Naive thymus-derived CD4-positive, alpha-beta T cell (primary cell): ENCODE measurements at regions not wholly inside any gene's neighbourhood (a gene's known extent, or its start where the extent isn't known, plus 50 kb on each side); places are given as distances from the start of the nearest gene placed in this dataset.

Experiments
- ATAC-seq: fragments of 150-1000 bp; cut with Tn5 transposase; 2 replicates; pipeline ENCODE4 v1.10.0; 2021; ENCODE audit warnings: mild to moderate bottlenecking, moderate library complexity
- CTCF ChIA-PET: fragments of 350-600 bp; sonication (Branson Sonifier 250); formaldehyde crosslinking; loops from one replicate; lab custom pipeline; 2021; ENCODE audit warnings: antibody characterized with exemption; lab: Charles Lee
- POLR2A ChIA-PET: fragments of 350-600 bp; sonication (Branson Sonifier 250); formaldehyde crosslinking; loops from one replicate; lab custom pipeline; 2021; ENCODE audit warnings: antibody characterized with exemption, inconsistent platforms; lab: Charles Lee
- DNase-seq, 9 donors: peaks; one replicate each; pipeline versions ENCODE4 v3.0.0 to v3.0.0-alpha.2; 2020 to 2022; ENCODE audit warnings: mixed read lengths in 1 of 9
- H3K27ac ChIP-seq: one replicate; pipeline ENCODE4 v1.7.0; 2013; ENCODE audit warnings: mild to moderate bottlenecking, low read depth, low read length, moderate library complexity
- H3K27me3 ChIP-seq, 2 donors: one replicate each; pipeline ENCODE4 v1.7.0; 2013; ENCODE audit warnings: low read length in 2 of 2, mild to moderate bottlenecking in 2 of 2, moderate library complexity in 2 of 2; ENCODE audit not compliant: control insufficient read depth in 2 of 2, insufficient read depth in 2 of 2
- H3K36me3 ChIP-seq, 3 experiments: 1 replicate in 2 of 3; 2 replicates in 1 of 3; pipeline ENCODE4 v1.7.0; 2013; ENCODE audit warnings: low read length in 3 of 3, mild to moderate bottlenecking in 3 of 3, moderate library complexity in 1 of 3; ENCODE audit not compliant: insufficient read depth in 3 of 3, control insufficient read depth in 2 of 3
- H3K4me1 ChIP-seq, 2 donors: one replicate each; pipeline ENCODE4 v1.7.0; 2013; ENCODE audit warnings: low read length in 2 of 2, mild to moderate bottlenecking in 2 of 2, moderate library complexity in 1 of 2; ENCODE audit not compliant: control insufficient read depth in 2 of 2, insufficient read depth in 2 of 2
- H3K4me3 ChIP-seq: 2 replicates; pipeline ENCODE4 v1.7.0; 2013; ENCODE audit warnings: mild to moderate bottlenecking, low read length
- H3K9me3 ChIP-seq, 3 experiments: 1 replicate in 2 of 3; 2 replicates in 1 of 3; pipeline ENCODE4 v1.7.0; 2013; ENCODE audit warnings: low read length in 3 of 3; ENCODE audit not compliant: control insufficient read depth in 2 of 3
- H3K27ac Mint-ChIP-seq, 9 donors: one replicate each; pipeline ENCODE4 v1.8.0; 2020 to 2022; ENCODE audit warnings: mixed read lengths in 9 of 9, mild to moderate bottlenecking in 8 of 9, moderate library complexity in 5 of 9, inconsistent platforms in 2 of 9
- H3K27me3 Mint-ChIP-seq, 5 donors: one replicate each; pipeline ENCODE4 v1.8.0; 2021 to 2022; ENCODE audit warnings: mixed read lengths in 5 of 5, mild to moderate bottlenecking in 1 of 5
- H3K36me3 Mint-ChIP-seq, 5 donors: one replicate each; pipeline ENCODE4 v1.8.0; 2020 to 2022; ENCODE audit warnings: mixed read lengths in 5 of 5, mild to moderate bottlenecking in 3 of 5, inconsistent platforms in 1 of 5
- H3K4me1 Mint-ChIP-seq, 7 donors: one replicate each; pipeline ENCODE4 v1.8.0; 2020 to 2022; ENCODE audit warnings: mixed read lengths in 7 of 7, mild to moderate bottlenecking in 3 of 7, inconsistent platforms in 1 of 7
- H3K4me3 Mint-ChIP-seq, 10 donors: one replicate each; pipeline ENCODE4 v1.8.0; 2020 to 2022; ENCODE audit warnings: mild to moderate bottlenecking in 10 of 10, mixed read lengths in 10 of 10, moderate library complexity in 6 of 10, inconsistent platforms in 2 of 10
- H3K9me3 Mint-ChIP-seq, 11 donors: one replicate each; pipeline ENCODE4 v1.8.0; 2020 to 2022; ENCODE audit warnings: mixed read lengths in 11 of 11, mild to moderate bottlenecking in 4 of 11, inconsistent platforms in 1 of 11, moderate library complexity in 1 of 11
- intact Hi-C, 2 donors: fragments of 100-400 bp; cut with micrococcal nuclease; formaldehyde crosslinking; loops; one replicate each; pipeline ENCODE4 v1.15.1; 2023

DNA sequence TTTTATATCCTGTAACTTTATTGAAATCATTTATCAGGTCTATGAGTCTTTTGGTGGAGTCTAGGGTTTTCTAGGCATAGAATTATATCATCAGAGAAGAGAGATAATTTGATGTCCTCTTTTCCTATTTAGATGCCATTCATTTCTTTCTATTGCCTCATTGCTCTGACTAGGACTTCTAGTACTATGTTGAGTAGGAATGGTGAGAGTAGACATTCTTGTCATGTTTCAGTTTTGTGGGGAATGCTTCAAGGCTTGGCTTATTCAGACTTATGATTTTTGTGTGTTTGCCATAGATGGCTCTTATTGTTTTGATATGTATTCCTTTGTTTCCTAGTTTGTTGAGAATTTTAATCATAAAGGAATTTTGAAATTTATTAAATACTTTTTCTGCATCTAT, 1078.3 kb downstream of the FAM181B start:
- no peaks in the 10 kb centered on the region for H3K9me3 ChIP-seq
- CTCF ChIA-PET = no interaction called here
- no peak overlapping the region for H3K4me3 ChIP-seq
- Mint-ChIP-seq H3K4me3 (no peak overlapping the region), H3K36me3 (peaks cover 0 to under 1% (median 0%) of the 10 kb centered on the region in 5 donors), H3K4me1 (peaks cover 0 to 1% (median 0%) of the 10 kb centered on the region in 7 donors), H3K27ac (no peak overlapping the region), H3K27me3 (peaks cover 2 to 29% (median 24%) of the 10 kb centered on the region in 5 donors), H3K9me3 (peaks cover 0 to 40% (median 8%) of the 10 kb centered on the region in 11 donors)
- H3K27me3 ChIP-seq = no peaks in the 10 kb centered on the region
- intact Hi-C loops = loop anchor here in 1 of 2 donors (5.0 kb wide), 2 partner anchors 307 to 1047 kb away; no protein-coding TSS in a partner anchor
- DNase-seq (no peak), ATAC-seq (no peak)
- no peak overlapping the region for H3K27ac ChIP-seq
- POLR2A ChIA-PET = no interaction called here
- H3K4me1 ChIP-seq = no peaks in the 10 kb centered on the region
- no peaks in the 10 kb centered on the region for H3K36me3 ChIP-seq

- peaks cover 0 to 3% of the 10 kb centered on the region in 2 donors for H3K27me3 ChIP-seq
- DNase-seq = no peak
- ChIA-PET CTCF (no interaction called here), POLR2A (no interaction called here)
- Mint-ChIP-seq H3K4me3 (no peak overlapping the region), H3K9me3 (no peaks in the 10 kb centered on the region), H3K36me3 (no peaks in the 10 kb centered on the region), H3K4me1 (peaks cover 0 to 3% (median 0%) of the 10 kb centered on the region in 7 donors), H3K27ac (no peak overlapping the region), H3K27me3 (peaks cover 13 to 31% (median 27%) of the 10 kb centered on the region in 5 donors)
- intact Hi-C loops = no loop called here
- H3K4me1 ChIP-seq = no peaks in the 10 kb centered on the region
- H3K4me3 ChIP-seq = no peak overlapping the region
- H3K27ac ChIP-seq = no peak overlapping the region
- H3K36me3 ChIP-seq = no peaks in the 10 kb centered on the region
- no peaks in the 10 kb centered on the region for H3K9me3 ChIP-seq
- no peak for ATAC-seq
These were observed 1086.3 kb downstream of the FAM181B start for GRCh38 chr11:81647374-81647773.

- H3K4me3 ChIP-seq = no peak overlapping the region
- H3K36me3 Mint-ChIP-seq = no peaks in the 10 kb centered on the region
- H3K27ac ChIP-seq = no peak overlapping the region
- peaks cover 13 to 39% (median 21%) of the 10 kb centered on the region in 5 donors for H3K27me3 Mint-ChIP-seq
- CTCF ChIA-PET = interaction anchor here (0.7 to 1.3 kb wide), 5 partner anchors 585 to 1057 kb away, joined by 3 to 6 read pairs (median 5); no protein-coding TSS in a partner anchor
- no peak overlapping the region for H3K27ac Mint-ChIP-seq
- H3K9me3 ChIP-seq = no peaks in the 10 kb centered on the region
- no peak overlapping the region for H3K4me3 Mint-ChIP-seq
- H3K27me3 ChIP-seq = peaks cover 0 to 3% of the 10 kb centered on the region in 2 donors
- H3K4me1 ChIP-seq = no peaks in the 10 kb centered on the region
- DNase-seq (peak in 7 of 9 donors; percentile 14 to 43 (median 34)), ATAC-seq (peak; percentile 64)
- no peaks in the 10 kb centered on the region for H3K9me3 Mint-ChIP-seq
- intact Hi-C loops = loop anchor here (1.0 to 5.0 kb wide), 8 partner anchors 143 to 1058 kb away; no protein-coding TSS in a partner anchor
- POLR2A ChIA-PET = interaction anchor here (0.7 kb wide), 1 partner anchor 1793 kb away, joined by 4 read pairs; no protein-coding TSS in a partner anchor
- H3K4me1 Mint-ChIP-seq = peaks cover 0 to 3% (median 0%) of the 10 kb centered on the region in 7 donors
- no peaks in the 10 kb centered on the region for H3K36me3 ChIP-seq
These were observed 1089.3 kb downstream of the FAM181B start for GRCh38 chr11:81644239-81644840.

- Mint-ChIP-seq H3K4me1 (no peaks in the 10 kb centered on the region), H3K36me3 (no peaks in the 10 kb centered on the region)
These were observed 1099.2 kb downstream of the FAM181B start for GRCh38 chr11:81634483-81634882.

GRCh38 chr11:81602508-81602907, 1131.2 kb downstream of the FAM181B start:
- H3K36me3 ChIP-seq = no peaks in the 10 kb centered on the region
- ChIA-PET POLR2A (no interaction called here), CTCF (no interaction called here)
- no peak overlapping the region for H3K27ac ChIP-seq
- no peaks in the 10 kb centered on the region for H3K27me3 ChIP-seq
- Mint-ChIP-seq H3K27ac (no peak overlapping the region), H3K27me3 (no peaks in the 10 kb centered on the region), H3K36me3 (no peaks in the 10 kb centered on the region), H3K4me3 (no peak overlapping the region), H3K9me3 (peaks cover 0 to 4% (median 0%) of the 10 kb centered on the region in 11 donors), H3K4me1 (no peaks in the 10 kb centered on the region)
- intact Hi-C loops = no loop called here
- no peak for ATAC-seq
- DNase-seq = no peak
- no peaks in the 10 kb centered on the region for H3K4me1 ChIP-seq
- no peak overlapping the region for H3K4me3 ChIP-seq
- H3K9me3 ChIP-seq = no peaks in the 10 kb centered on the region

More at GRCh38 chr11:81634483-81634882, 1099.2 kb downstream of the FAM181B start:
- Histone ChIP-seq H3K27ac (no peak overlapping the region), H3K4me3 (no peak overlapping the region), H3K36me3 (no peaks in the 10 kb centered on the region), H3K9me3 (no peaks in the 10 kb centered on the region), H3K27me3 (peaks cover 0 to 5% of the 10 kb centered on the region in 2 donors), H3K4me1 (no peaks in the 10 kb centered on the region)
- POLR2A ChIA-PET = no interaction called here
- intact Hi-C loops = no loop called here
- CTCF ChIA-PET = no interaction called here
- H3K9me3 Mint-ChIP-seq = no peaks in the 10 kb centered on the region
- no peak overlapping the region for H3K4me3 Mint-ChIP-seq
- H3K27me3 Mint-ChIP-seq = peaks cover 0 to 31% (median 10%) of the 10 kb centered on the region in 5 donors
- no peak for DNase-seq
- ATAC-seq = no peak
- no peak overlapping the region for H3K27ac Mint-ChIP-seq

DNA sequence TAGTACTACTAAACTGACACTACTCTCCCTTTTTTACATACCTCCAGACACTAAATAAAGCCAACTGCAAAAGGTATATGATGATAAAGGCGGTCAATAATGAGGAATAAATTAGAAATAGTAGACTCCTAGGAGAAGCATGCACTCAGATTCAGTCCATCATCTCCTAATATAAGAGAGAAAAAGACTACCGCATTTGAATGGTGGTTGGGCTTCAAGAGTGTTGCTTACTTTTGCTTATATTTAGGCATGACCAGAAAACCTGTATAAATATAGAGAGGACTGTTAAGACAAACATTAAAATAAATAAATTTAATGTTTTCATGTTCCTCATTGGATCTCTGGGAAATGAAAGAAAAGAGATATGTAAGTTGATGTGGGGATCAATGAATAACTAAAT, 1137.0 kb downstream of the FAM181B start:
- DNase-seq (no peak), ATAC-seq (no peak)
- no peak overlapping the region for H3K27ac ChIP-seq
- no peaks in the 10 kb centered on the region for H3K27me3 Mint-ChIP-seq
- no peak overlapping the region for H3K4me3 Mint-ChIP-seq
- no peak overlapping the region for H3K4me3 ChIP-seq
- H3K4me1 ChIP-seq = no peaks in the 10 kb centered on the region
- no peaks in the 10 kb centered on the region for H3K4me1 Mint-ChIP-seq
- H3K9me3 Mint-ChIP-seq = no peaks in the 10 kb centered on the region
- H3K36me3 Mint-ChIP-seq = no peaks in the 10 kb centered on the region
- ChIA-PET CTCF (no interaction called here), POLR2A (no interaction called here)
- H3K9me3 ChIP-seq = no peaks in the 10 kb centered on the region
- intact Hi-C loops = no loop called here
- no peak overlapping the region for H3K27ac Mint-ChIP-seq
- no peaks in the 10 kb centered on the region for H3K36me3 ChIP-seq
- no peaks in the 10 kb centered on the region for H3K27me3 ChIP-seq
